ENCODE measurements at regions not wholly inside any gene's neighbourhood (a gene's known extent, or its start where the extent isn't known, plus 50 kb on each side); places are given as distances from the start of the nearest gene placed in this dataset.
A peak's percentile ranks its signal among the peaks of the same experiment; 100 is the strongest.

DNA sequence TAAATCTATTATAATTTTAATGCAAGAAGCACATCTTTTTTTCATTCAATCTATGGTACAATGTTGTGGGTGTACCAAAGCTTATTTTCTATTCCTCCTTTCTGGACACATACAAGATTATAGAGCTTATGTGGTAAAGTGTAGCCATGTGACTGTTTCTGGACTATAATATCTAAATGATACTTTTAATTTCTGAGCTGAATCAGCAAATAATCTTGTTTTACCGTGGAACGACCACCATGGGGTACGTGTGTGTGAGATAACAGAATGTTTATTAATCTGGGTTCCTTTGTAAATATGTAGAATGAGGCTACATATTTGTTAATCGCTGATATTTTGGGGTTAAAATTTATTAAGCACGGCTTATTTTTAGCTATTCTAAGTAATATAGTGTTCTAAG, 111.5 kb upstream of the EYS start:
- no peak for DNase-seq (ENCODE audit: low spot score)

DNA sequence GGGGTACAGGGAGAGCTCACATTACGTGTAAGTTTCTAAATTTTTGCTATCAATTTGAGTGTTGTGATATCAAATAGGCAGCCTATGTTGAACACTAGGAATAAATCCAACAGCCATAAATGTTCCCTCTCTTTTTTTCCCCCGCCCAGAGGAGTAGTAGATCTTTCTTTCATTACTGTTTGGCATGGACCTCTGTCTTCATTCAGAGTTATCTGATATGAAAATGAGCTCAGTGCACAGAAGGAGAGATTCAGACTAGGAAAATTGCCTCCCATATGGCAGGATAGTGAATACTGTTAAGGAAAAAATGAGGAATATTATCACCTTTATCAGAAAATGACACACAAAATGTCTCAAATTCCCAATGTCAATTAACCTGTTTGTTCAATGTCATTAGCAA, 110.0 kb upstream of the EYS start:
- DNase-seq (ENCODE audit: low spot score) = no peak

DNA sequence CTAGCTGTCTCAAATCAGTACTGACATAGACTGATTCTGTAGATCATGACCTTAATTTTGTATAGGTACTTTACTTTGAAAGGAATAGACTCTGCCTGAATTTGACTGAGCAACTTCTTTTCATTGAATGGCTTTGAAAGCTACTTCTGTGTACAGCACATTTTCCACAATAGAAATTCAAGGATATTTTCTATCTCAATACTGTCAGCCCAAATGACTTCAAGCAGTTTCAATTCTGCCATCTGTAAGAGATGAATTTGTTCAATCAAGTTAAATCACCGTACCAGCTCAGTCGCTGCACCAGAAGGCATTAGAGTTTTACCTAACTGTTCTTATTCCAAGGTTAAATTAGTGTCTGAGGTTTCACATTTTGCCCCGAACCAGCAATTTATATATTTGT, 107.0 kb upstream of the EYS start:
- DNase-seq (ENCODE audit: low spot score) = no peak

DNA sequence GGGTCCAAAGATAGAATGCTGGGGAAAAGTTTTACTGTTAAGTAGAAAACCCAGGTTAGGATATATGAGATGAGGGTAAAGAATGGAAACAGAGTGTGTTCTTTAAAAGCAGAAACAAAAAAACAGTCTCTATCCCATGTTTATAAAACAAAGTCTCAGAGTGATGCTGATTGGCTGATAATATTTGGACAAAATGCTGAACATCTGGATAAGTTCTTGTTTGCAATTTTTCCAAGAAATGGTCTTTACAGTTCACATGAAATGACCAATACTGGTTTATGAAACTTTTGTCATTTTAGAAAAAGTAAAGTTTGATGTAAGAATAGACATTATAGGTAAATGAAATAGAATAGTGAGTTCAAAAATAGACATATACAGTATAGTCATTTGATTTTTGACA, 96.2 kb upstream of the EYS start:
- no peak for DNase-seq (ENCODE audit: low spot score)

DNA sequence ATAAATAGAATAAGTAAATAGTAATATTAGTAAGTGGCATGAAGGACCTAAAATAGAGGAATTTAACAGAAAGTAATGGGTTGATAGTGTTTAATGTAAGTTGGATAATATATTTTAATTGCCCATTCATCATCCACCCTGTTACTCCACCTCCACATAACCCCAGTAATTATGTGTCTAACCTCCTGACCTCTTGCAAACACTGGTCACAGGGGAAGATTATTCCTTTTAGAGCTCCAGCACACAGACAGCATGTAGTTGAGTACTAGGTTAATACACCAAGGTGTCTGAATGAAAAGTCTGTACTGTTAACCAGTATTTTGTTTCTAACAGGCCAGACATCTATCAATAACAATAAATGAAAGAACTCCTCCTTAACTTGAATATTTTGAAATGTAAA, 92.4 kb upstream of the EYS start:
- DNase-seq (ENCODE audit: low spot score) = no peak

DNA sequence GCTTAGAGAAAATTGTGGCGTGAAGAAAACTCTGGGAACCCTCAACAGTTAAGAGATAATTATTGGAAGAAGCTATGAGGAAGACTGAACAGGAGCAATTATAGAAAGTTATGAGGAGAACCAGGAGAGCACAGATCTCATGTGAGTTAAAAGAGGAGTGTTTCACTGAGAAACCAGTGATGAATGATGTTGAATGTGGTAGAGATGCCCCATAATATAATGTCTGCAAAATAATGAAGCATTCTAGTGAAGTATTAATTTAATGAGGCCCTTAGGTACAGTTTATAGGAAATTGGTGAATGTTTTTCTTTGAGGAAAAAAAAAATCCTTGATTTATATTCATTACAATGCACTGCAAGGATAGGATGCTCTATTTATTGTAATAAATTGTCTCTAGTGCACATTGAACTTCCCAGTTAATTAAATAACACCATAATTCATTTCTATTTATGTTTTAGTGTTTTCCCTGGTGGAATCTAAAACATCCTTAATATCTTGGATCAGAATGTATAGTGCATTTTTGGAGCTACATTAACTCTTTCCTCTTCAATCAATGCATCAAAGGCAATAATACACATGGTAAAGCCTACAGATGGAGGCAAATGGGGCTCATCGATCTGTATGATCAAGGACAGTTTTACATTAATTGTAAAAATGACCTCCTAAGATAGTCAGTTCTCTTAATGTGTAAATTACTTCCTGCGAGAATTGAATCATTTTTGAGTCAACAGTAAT, 91.4 kb upstream of the EYS start:
- no peak for DNase-seq (ENCODE audit: low spot score)

DNA sequence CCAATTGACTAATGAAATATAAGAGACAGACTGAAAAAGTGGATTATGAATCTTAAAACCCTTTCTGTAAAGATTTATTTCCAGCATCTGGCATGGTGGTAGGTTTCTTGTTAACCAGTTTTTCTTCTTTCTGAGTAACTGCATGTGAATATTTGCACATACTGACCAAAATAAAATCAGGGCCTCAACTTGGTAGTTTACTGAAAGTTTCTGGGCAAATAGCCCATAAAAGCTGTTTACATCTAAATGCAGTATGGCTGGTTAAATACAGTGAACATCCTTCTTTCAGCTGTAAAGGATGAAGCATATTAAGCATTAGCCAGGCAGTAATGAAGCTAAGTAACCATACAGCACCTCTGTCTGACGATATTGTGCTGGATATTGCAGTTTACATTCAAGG, 83.6 kb upstream of the EYS start:
- DNase-seq (ENCODE audit: low spot score) = no peak

DNA sequence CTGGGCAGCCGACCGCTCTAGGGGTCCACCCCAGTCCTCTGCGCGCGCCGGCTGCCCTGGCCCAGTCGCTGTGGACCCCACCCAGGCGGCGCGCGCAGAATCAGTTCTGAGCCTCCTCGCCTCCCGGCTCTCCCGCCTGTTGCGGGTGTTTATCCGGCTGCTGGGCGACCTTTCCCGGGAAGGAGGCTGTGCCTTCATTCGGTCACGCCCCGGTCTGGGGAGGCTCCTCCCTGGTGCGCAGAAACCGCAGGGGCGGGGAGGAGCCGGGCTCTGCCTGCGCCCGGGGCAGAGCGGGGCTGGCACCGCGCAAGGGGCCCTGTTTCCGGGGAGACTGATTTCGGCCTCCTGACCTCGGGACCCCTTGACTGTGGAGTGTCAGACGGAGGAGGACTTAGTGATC, 80.8 kb upstream of the EYS start:
- no peak for DNase-seq (ENCODE audit: low spot score)

DNA sequence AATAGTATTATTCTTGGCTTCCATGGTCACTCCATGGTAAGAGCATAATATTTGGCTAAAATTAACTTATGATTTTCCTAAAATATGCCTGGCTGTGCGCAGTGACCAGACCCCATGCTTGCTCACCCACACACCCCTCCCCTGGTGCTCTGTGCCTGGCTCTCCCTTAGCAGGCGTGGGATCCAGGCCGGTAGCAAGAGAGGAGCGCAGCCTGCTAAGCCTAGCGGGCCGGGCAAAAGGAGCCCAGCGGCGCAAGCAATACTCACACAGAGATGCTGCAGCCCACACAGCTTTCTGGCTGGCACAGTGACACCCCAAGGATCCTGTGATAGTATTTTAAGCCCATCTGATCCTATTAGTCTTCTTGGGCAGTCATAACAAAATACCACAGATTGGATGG, 79.8 kb upstream of the EYS start:
- no peak for DNase-seq (ENCODE audit: low spot score)

DNA sequence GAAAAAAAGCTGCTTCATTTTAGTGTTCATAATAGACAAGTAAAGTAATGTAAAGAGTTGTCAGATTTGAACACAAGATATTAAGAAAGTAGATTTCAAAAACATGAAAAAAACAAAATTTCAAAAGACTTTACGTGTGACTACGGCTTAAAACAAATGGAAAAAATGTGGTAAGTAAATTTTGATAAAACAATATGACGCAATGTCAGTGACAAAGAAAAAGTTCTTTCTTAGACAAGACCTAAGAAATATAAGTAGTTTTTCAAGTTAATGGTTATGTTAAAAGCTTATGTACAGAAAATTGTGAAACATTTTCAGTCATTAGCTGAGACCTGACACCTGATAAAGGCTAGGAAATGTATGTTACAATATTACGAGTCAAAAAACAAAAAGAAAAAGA, 73.7 kb upstream of the EYS start:
- DNase-seq (ENCODE audit: low spot score) = no peak

DNA sequence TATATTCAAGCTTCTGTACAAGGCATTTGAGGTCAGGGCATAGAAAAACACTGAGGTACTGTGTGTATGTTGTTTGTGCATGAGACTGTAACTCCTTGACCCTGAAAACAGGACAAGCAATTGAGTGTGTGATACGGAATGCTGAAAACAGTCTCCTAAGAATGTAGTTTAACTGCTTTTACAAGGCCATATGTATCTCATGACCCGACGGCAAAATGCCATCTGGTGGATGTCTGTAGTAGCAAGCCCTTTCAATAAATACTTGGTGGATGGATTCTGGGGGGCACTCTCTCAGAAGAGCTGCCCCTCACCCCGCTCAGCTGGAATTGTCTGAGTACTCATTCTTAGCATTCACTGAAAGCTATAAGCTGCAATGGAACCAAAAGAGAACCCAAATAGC, 69.3 kb upstream of the EYS start:
- no peak for DNase-seq (ENCODE audit: low spot score)

DNA sequence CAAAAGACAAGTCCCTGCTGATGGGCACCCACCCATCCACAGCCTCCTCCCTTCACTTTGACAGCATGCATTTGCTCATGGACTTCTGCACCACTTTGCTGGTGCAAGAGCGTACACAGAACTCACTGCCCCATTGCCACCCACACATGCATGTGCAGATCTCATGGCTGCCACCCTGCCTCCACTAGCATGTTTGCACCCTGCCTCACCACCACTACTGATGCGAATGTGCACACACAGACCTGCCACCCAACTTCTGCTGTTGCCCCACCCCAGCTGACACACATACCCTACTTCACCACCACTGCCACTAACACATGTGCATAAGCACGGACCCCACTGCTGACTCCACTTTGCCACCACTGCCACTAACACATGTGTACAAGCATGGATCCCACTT, 64.9 kb upstream of the EYS start:
- DNase-seq (ENCODE audit: low spot score) = no peak

DNA sequence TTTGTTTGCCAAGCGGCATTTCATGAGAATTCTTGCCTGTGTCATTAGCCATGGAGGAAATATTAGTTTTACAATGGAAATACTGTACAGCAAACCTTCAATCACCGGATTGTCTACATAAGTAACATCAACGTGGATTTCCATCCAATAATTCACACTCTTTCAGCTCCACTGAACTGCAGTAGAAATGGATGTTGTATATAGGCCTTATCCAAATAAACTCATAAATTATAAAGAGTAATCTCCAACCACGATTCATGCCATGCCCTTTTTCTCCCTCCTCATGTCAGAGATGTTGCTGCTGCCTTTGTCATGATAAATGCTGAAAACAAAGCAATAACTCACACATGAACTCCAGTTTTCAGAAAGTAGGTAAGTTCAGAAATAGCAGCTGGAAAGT, 54.9 kb upstream of the EYS start:
- DNase-seq (ENCODE audit: low spot score) = no peak

DNA sequence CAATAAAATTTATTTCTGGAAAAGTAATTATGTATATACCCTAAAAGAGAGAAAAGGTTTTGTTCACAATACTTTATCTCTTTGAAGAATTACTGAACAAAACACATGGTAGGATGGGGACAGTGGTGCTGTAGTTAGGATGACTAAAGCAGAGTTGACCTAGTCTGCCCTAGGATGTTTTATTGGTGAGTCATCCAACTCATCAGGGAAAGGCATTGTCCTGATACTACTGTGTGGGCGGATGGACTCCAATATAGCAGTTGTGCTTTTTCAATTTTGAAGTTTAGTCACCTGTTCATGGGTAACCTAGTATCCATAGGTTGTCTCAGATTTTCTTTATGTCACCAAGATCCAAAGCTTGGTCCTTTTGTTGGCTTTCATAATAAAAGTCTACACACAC, 53.3 kb upstream of the EYS start:
- peak; percentile 38 for DNase-seq (ENCODE audit: low spot score)

Data from kidney capillary endothelial cell (primary cell).